ENCODE measurements at regions not wholly inside any gene's neighbourhood (a gene's known extent, or its start where the extent isn't known, plus 50 kb on each side); places are given as distances from the start of the nearest gene placed in this dataset.
"Not testable (repeated sequence)": the region's sequence is repeated elsewhere in the genome, so short reads cannot be mapped to it uniquely, and the experiment has no call there.

- DNase-seq (ENCODE audit: low read depth) = no peak
Measured at GRCh38 chr6:157727629-157728182, 95.3 kb upstream of the SNX9 start.

- DNase-seq (ENCODE audit: low read depth) = no peak
Measured at GRCh38 chr6:157728183-157728881, 94.7 kb upstream of the SNX9 start.

GRCh38 chr6:157731221-157731620, 91.8 kb upstream of the SNX9 start:
- DNase-seq (ENCODE audit: low read depth) = no peak

- no peak for DNase-seq (ENCODE audit: low read depth)
Measured at GRCh38 chr6:157732007-157732406, 91.0 kb upstream of the SNX9 start.

- no peak for DNase-seq (ENCODE audit: low read depth)
Measured at GRCh38 chr6:157732416-157733161, 90.5 kb upstream of the SNX9 start.

- DNase-seq (ENCODE audit: low read depth) = not testable (repeated sequence)
Measured at GRCh38 chr6:157736555-157736954, 86.5 kb upstream of the SNX9 start.

GRCh38 chr6:157741321-157741947, 81.6 kb upstream of the SNX9 start:
- DNase-seq (ENCODE audit: low read depth) = no peak

GRCh38 chr6:157741948-157742556, 81.0 kb upstream of the SNX9 start:
- no peak for DNase-seq (ENCODE audit: low read depth)

GRCh38 chr6:157744102-157744601, 78.9 kb upstream of the SNX9 start:
- DNase-seq (ENCODE audit: low read depth) = no peak

- DNase-seq (ENCODE audit: low read depth) = no peak
Measured at GRCh38 chr6:157746897-157747296, 76.1 kb upstream of the SNX9 start.

GRCh38 chr6:157747370-157747769, 75.7 kb upstream of the SNX9 start:
- DNase-seq (ENCODE audit: low read depth) = no peak

GRCh38 chr6:157748839-157749571, 74.0 kb upstream of the SNX9 start:
- DNase-seq (ENCODE audit: low read depth) = no peak

- DNase-seq (ENCODE audit: low read depth) = not testable (repeated sequence)
Measured at GRCh38 chr6:157750973-157751372, 72.1 kb upstream of the SNX9 start.

- DNase-seq (ENCODE audit: low read depth) = no peak
Measured at GRCh38 chr6:157751547-157752200, 71.4 kb upstream of the SNX9 start.

- not testable (repeated sequence) for DNase-seq (ENCODE audit: low read depth)
Measured at GRCh38 chr6:157752879-157753278, 70.2 kb upstream of the SNX9 start.

- no peak for DNase-seq (ENCODE audit: low read depth)
Measured at GRCh38 chr6:157753291-157753690, 69.8 kb upstream of the SNX9 start.

- DNase-seq (ENCODE audit: low read depth) = not testable (repeated sequence)
Measured at GRCh38 chr6:157753801-157754200, 69.2 kb upstream of the SNX9 start.

- no peak for DNase-seq (ENCODE audit: low read depth)
Measured at GRCh38 chr6:157754351-157754750, 68.7 kb upstream of the SNX9 start.

- DNase-seq (ENCODE audit: low read depth) = no peak
Measured at GRCh38 chr6:157755032-157755745, 67.9 kb upstream of the SNX9 start.

- DNase-seq (ENCODE audit: low read depth) = peak; percentile 71
Measured at GRCh38 chr6:157755746-157756411, 67.2 kb upstream of the SNX9 start.

Data from activated T-cell treated with anti-CD3 and anti-CD28 coated beads for 24 hours (primary cell).